PC-3 (cell line): ENCODE measurements at regions not wholly inside any gene's neighbourhood (a gene's known extent, or its start where the extent isn't known, plus 50 kb on each side); places are given as distances from the start of the nearest gene placed in this dataset.

Source experiments
- ATAC-seq: fragments of 200-7000 bp; cut with Tn5 transposase; 2 replicates; pipeline ENCODE4 v1.9.1; 2020; ENCODE audit warnings: mild to moderate bottlenecking, moderate library complexity
- BruUV-seq: library from RNA; stranded (reverse); fragments of 400-500 nt; replicated peaks from 2 replicates; lab custom pipeline; 2021; lab: Mats Ljungman, UMichigan
- CTCF ChIA-PET: fragments of 300-600 bp; sonication (Branson Sonifier 250); formaldehyde crosslinking; loops from one replicate; lab custom pipeline; 2022; ENCODE audit warnings: antibody characterized with exemption; lab: Charles Lee
- POLR2A ChIA-PET: fragments of 300-600 bp; sonication (Branson Sonifier 250); formaldehyde crosslinking; loops from one replicate; lab custom pipeline; 2022; ENCODE audit warnings: antibody characterized with exemption; ENCODE audit not compliant: unreplicated experiment; lab: Charles Lee
- DNase-seq: peaks from one replicate; pipeline ENCODE4 v3.0.0-alpha.2; 2015
- H2AFZ ChIP-seq: fragments of 300-600 bp; sonication (generic); 2 replicates; pipeline ENCODE4 v1.6.0; 2016; ENCODE audit warnings: antibody characterized with exemption, low read length
- H3F3A ChIP-seq: fragments of 300-600 bp; sonication (generic); one replicate; pipeline ENCODE4 v1.6.0; 2017; ENCODE audit warnings: antibody characterized with exemption, low read length, control low read depth, mild to moderate bottlenecking; ENCODE audit not compliant: unreplicated experiment
- H3K27ac ChIP-seq: fragments of 300-600 bp; sonication (generic); 2 replicates; pipeline ENCODE4 v1.5.1; 2016; ENCODE audit warnings: mild to moderate bottlenecking, low read length
- H3K27me3 ChIP-seq: fragments of 300-600 bp; sonication (generic); 2 replicates; pipeline ENCODE4 v1.6.1; 2016; ENCODE audit warnings: low read length, mixed read lengths
- H3K36me3 ChIP-seq: fragments of 300-600 bp; sonication (generic); 2 replicates; pipeline ENCODE4 v1.6.1; 2016; ENCODE audit warnings: low read depth, mixed run types, low read length, mixed read lengths
- H3K4me1 ChIP-seq: fragments of 300-600 bp; sonication (generic); 2 replicates; pipeline ENCODE4 v1.5.1; 2016; ENCODE audit warnings: low read length; ENCODE audit not compliant: insufficient read depth
- H3K4me2 ChIP-seq: fragments of 300-600 bp; sonication (generic); 2 replicates; pipeline ENCODE4 v1.6.0; 2016; ENCODE audit warnings: low read length
- H3K4me3 ChIP-seq: fragments of 300-600 bp; sonication (generic); 2 replicates; pipeline ENCODE4 v1.5.1; 2016; ENCODE audit warnings: mild to moderate bottlenecking, low read length, mixed read lengths
- H3K79me2 ChIP-seq: fragments of 300-600 bp; sonication (generic); 2 replicates; pipeline ENCODE4 v1.6.1; 2017; ENCODE audit warnings: low read length, mixed read lengths
- H3K9ac ChIP-seq: fragments of 300-600 bp; sonication (generic); 2 replicates; pipeline ENCODE4 v1.6.0; 2016; ENCODE audit warnings: mild to moderate bottlenecking, low read length
- H3K9me2 ChIP-seq: fragments of 300-600 bp; sonication (generic); replicated peaks from 2 replicates; pipeline ENCODE4 v1.6.1; 2016; ENCODE audit warnings: mixed run types, low read length, mixed read lengths
- H3K9me3 ChIP-seq: fragments of 300-600 bp; sonication (generic); 2 replicates; pipeline ENCODE4 v1.6.1; 2016; ENCODE audit warnings: low read length, mixed read lengths
- H4K20me1 ChIP-seq: fragments of 300-600 bp; sonication (generic); 2 replicates; pipeline ENCODE4 v1.6.1; 2016; ENCODE audit warnings: low read length, mixed read lengths
- EZH2 ChIP-seq: fragments of 300-600 bp; sonication (generic); IDR thresholded peaks from one replicate; pipeline ENCODE4 v1.6.1; 2017; ENCODE audit warnings: antibody characterized with exemption, mild to moderate bottlenecking, low read length; ENCODE audit not compliant: unreplicated experiment
- EZH2phosphoT487 ChIP-seq: fragments of 300-600 bp; sonication (generic); IDR thresholded peaks from 2 replicates; pipeline ENCODE4 v1.6.1; 2018; ENCODE audit warnings: mild to moderate bottlenecking, antibody characterized with exemption, low read length, borderline replicate concordance
- intact Hi-C: fragments of 100-400 bp; cut with micrococcal nuclease; formaldehyde crosslinking; loops from 2 replicates; pipeline ENCODE4 v1.9.0; 2023
- TF ChIP-seq, protein P1 (sequence below): fragments of 300-600 bp; sonication (generic); conservative IDR thresholded peaks from 2 replicates; pipeline ENCODE4 v1.5.1; 2017; ENCODE audit warnings: antibody characterized with exemption, low read depth, mild to moderate bottlenecking, low read length

DNA sequence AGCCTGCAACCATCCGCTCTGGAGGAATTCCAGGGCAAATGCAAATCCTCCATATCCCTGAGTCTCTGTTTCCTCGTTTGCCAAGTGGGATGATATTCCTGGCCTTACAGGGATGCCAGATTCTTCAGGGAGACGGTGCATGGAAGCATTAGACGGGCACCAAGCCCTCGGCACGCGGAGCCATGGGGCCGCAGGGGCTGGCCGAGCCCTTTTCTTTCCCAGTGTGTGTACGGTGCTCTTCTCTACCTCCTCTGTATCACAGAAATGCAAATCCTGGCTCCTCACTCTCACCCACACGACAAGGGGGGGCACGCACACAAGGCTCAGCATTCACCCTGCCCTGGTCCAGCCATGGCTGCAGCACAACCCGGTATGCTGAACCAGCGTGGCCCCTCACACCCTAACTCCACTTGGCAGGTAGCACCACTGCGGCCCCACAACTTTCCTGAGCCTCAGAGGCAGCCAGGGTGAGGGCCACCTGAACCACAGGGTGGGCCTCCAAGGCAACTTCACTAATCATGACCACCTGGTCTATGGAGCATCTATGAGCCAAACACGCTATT lies 64.1 kb upstream of the SALL3 start:
- intact Hi-C loops: no loop called here
- no peaks in the 10 kb centered on the region for H3K79me2 ChIP-seq
- TF ChIP-seq, protein P1, sequence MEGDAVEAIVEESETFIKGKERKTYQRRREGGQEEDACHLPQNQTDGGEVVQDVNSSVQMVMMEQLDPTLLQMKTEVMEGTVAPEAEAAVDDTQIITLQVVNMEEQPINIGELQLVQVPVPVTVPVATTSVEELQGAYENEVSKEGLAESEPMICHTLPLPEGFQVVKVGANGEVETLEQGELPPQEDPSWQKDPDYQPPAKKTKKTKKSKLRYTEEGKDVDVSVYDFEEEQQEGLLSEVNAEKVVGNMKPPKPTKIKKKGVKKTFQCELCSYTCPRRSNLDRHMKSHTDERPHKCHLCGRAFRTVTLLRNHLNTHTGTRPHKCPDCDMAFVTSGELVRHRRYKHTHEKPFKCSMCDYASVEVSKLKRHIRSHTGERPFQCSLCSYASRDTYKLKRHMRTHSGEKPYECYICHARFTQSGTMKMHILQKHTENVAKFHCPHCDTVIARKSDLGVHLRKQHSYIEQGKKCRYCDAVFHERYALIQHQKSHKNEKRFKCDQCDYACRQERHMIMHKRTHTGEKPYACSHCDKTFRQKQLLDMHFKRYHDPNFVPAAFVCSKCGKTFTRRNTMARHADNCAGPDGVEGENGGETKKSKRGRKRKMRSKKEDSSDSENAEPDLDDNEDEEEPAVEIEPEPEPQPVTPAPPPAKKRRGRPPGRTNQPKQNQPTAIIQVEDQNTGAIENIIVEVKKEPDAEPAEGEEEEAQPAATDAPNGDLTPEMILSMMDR: no peak
- TF ChIP-seq EZH2phosphoT487 (no peak), EZH2 (no peak)
- H3K9me2 ChIP-seq: no peaks in the 10 kb centered on the region
- H2AFZ ChIP-seq: no peak overlapping the region
- H3K9me3 ChIP-seq: no peaks in the 10 kb centered on the region
- POLR2A ChIA-PET: no interaction called here
- no peak overlapping the region for H3K4me3 ChIP-seq
- no peaks in the 10 kb centered on the region for H4K20me1 ChIP-seq
- no peak overlapping the region for H3K4me2 ChIP-seq
- H3K9ac ChIP-seq: no peak overlapping the region
- H3K4me1 ChIP-seq: no peaks in the 10 kb centered on the region
- no peak for DNase-seq
- no peak for ATAC-seq
- no TSS peak for BruUV-seq
- H3K27me3 ChIP-seq: peaks cover 19% of the 10 kb centered on the region
- H3K27ac ChIP-seq: no peak overlapping the region
- H3F3A ChIP-seq: no peaks in the 10 kb centered on the region
- H3K36me3 ChIP-seq: no peaks in the 10 kb centered on the region
- CTCF ChIA-PET: no interaction called here

- Histone ChIP-seq H3K27me3 (peaks cover 37% of the 10 kb centered on the region), H3K79me2 (no peaks in the 10 kb centered on the region), H3K9ac (no peak overlapping the region), H3K4me2 (no peak overlapping the region), H4K20me1 (no peaks in the 10 kb centered on the region), H3K9me3 (no peaks in the 10 kb centered on the region), H2AFZ (no peak overlapping the region), H3K4me3 (no peak overlapping the region), H3F3A (no peaks in the 10 kb centered on the region), H3K9me2 (no peaks in the 10 kb centered on the region), H3K36me3 (no peaks in the 10 kb centered on the region), H3K27ac (no peak overlapping the region), H3K4me1 (no peaks in the 10 kb centered on the region)
- POLR2A ChIA-PET: no interaction called here
- BruUV-seq: no TSS peak
- TF ChIP-seq, protein P1: no peak
- TF ChIP-seq EZH2phosphoT487 (no peak), EZH2 (no peak)
- intact Hi-C loops: no loop called here
- CTCF ChIA-PET: no interaction called here
- DNase-seq: no peak
- no peak for ATAC-seq
Measured at GRCh38 chr18:78918707-78919106, 60.9 kb upstream of the SALL3 start.

- H3K36me3 ChIP-seq: no peaks in the 10 kb centered on the region
- no peaks in the 10 kb centered on the region for H3K9me3 ChIP-seq
- H3K4me1 ChIP-seq: no peaks in the 10 kb centered on the region
- H3K4me2 ChIP-seq: no peak overlapping the region
- TF ChIP-seq EZH2phosphoT487: no peak
- TF ChIP-seq, protein P1: no peak
- TF ChIP-seq EZH2: no peak
- H2AFZ ChIP-seq: no peak overlapping the region
- no peaks in the 10 kb centered on the region for H3K9me2 ChIP-seq
- BruUV-seq: no TSS peak
- no peaks in the 10 kb centered on the region for H4K20me1 ChIP-seq
- no peak for DNase-seq
- peaks cover 43% of the 10 kb centered on the region for H3K27me3 ChIP-seq
- no peak overlapping the region for H3K27ac ChIP-seq
- H3F3A ChIP-seq: no peaks in the 10 kb centered on the region
- intact Hi-C loops: no loop called here
- ChIA-PET POLR2A (no interaction called here), CTCF (no interaction called here)
- no peak for ATAC-seq
- H3K79me2 ChIP-seq: no peaks in the 10 kb centered on the region
- no peak overlapping the region for H3K9ac ChIP-seq
- H3K4me3 ChIP-seq: no peak overlapping the region
Measured at GRCh38 chr18:78919956-78920355, 59.7 kb upstream of the SALL3 start.
